GM21576 (cell line): ENCODE measurements at regions not wholly inside any gene's neighbourhood (a gene's known extent, or its start where the extent isn't known, plus 50 kb on each side); places are given as distances from the start of the nearest gene placed in this dataset.

Experiments
- ATAC-seq: cut with Tn5 transposase; IDR thresholded peaks from one replicate; pipeline ENCODE4 v1.9.1; 2021; ENCODE audit warnings: mild to moderate bottlenecking, moderate library complexity; ENCODE audit not compliant: unreplicated experiment

DNA sequence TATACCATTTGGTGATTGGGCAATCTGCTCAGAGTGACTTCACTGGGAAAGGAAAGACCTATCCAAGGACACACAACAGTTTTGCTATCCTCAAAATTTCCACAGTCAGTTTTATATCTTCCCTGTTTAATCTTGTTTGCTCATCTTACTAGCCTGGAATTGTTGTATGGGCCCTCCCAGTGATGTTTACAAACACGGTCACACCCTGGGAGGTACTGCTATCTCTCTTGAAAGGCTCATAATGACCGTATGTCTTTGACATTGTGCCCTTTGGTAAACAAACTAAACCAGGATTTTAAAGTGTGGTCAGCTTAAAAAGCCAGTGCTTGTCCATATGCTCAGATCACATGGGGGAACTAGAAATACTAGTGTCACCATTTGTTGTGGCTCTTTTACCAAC, 277.0 kb downstream of the CDH2 start:
- ATAC-seq = no peak

DNA sequence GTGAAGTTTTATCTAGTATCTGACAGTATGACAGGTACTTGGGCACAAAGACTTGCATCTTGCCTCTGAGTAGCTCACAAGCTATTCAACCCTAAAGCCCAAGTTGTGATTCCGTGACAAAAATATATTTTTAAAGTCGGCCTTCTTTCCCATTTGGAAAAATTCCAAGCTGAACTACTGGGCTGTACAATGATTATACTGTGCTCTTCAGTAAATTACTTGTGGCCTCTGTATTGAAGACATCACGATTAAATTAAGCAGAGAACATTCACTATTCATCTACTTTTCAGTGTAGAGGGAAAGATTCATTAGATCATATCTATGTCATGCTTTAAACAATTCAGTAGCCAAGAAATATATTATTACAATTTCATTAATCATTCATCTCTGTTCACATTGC, 282.2 kb downstream of the CDH2 start:
- ATAC-seq = no peak

DNA sequence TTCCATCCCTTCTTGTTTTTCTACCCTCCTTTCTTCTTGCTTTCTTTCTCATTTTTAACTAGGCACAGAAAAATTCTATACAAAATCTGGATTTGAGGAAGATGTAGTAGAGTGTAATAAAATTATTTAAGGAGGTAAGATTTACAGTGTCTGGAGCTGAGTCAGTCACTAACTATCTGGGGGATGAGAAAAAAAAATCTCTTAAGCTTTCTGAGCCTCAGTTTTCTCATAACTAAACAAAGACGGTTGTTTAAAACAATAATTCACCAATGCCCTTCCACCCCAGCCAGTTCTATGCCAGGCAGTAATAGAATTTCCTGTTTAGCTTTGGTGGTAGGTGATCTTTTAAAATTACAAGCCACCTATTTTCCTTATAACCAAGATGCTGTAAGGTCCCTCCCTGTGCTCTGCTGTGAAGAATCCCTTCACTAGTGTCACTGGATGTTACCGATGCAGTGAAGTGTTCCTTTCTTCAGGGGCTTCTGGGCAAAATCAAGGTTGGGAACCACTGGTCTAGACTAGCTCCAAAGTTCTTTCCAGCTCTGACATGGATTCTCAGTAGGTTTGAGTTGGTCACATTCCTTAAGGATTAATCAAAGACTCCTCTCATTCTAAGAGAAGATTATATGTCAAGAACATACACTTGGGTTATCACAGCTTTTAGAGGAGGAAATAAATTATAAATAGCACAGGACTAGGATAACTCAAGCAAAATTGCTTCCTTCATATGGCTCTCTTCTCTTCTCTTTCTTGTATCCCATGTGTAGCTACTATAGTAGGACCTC, 289.0 kb downstream of the CDH2 start:
- no peak for ATAC-seq

DNA sequence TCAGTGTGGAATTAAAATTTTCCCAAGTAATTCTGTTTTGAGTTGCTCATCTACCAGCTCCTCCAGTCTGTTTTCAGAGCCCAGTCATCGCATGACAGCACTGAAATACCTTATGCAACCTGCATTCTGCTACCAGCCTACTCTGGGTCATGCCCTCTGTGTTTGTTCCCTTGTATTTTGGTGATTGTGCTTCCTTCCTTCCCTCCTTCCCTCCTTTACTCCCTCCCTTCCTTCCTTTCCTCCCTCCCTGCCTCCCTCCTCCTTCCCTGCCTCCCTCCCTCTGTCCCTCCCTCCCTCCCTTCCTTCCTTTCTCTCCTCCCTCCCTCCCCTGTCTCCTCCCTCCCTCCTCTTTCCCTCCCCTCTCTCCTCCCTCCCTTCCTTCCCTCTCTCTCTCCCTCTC, 289.6 kb downstream of the CDH2 start:
- ATAC-seq = no peak

DNA sequence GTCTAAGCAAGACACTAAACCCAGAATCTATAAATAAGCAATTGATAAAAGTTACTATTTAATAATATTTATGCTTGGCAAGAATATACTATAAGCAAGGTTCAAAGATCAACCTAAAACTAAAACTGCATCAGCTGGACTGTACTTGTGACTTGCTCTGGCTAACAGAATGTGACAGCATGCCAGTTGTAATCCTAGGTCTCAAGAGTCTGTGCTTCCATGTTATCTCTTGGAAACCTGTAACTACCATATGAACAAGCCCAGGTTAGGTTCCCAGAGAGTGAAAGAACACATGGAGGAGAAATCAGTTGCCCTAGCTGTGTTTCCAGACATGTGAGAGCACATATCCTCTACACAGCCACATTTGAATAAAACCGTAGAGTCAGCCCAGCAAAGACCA, 297.4 kb downstream of the CDH2 start:
- ATAC-seq = no peak

DNA sequence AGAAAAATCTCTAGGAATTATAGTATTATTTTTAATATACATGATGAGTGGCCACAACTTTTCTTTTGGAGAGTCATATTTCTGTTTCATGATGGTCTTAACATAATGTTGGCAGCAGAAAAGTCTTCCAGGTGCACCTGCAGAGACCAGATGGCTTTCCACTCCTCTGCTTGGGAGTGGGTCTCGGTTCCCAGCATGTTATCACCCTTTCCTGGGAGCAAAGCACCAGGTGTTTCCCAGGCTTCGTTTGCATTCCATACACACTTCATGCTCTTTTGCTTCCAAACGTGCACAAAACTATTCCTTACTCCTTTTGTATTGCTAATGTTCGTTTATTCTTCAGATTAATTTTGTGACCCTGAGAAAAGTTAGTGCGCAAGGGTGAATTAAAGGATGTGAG, 305.2 kb downstream of the CDH2 start:
- ATAC-seq = no peak

DNA sequence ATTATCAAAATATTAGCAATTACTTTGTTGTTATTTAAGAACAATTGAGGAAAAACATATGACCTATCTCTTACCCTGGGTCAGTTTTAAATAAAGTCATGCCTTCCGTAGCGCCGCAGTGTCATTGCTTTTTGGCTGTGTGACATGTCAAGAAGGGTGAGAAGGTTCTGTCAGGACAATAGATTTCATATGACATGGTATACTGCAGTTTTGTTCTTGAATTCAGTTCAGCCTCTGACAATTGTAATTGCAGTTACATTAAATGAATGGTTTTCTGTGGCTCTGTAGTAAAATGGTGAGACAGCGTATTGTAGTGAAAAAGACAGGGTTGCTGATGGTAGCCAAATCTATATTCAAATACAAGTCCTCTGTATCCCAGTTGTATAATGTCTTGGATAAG, 307.2 kb downstream of the CDH2 start:
- no peak for ATAC-seq

DNA sequence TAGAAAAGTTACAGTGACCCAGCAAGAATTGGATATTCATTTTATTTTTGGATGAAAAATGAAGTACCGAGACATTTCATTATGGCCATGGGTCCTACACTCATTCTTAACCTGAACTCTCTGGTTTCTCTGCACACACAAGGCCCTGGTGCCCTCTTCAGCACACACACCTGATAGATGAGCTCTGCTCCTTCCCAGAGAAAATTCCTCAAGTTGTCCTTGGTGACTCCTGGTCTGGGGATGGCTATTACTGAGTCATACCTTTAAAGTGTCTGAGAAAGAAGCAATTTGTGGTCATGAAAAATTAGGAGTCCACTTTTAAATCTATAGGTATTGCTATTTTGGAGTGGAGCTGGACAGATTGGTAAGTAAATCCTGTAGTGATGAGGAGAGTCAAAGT, 311.5 kb downstream of the CDH2 start:
- ATAC-seq = no peak

DNA sequence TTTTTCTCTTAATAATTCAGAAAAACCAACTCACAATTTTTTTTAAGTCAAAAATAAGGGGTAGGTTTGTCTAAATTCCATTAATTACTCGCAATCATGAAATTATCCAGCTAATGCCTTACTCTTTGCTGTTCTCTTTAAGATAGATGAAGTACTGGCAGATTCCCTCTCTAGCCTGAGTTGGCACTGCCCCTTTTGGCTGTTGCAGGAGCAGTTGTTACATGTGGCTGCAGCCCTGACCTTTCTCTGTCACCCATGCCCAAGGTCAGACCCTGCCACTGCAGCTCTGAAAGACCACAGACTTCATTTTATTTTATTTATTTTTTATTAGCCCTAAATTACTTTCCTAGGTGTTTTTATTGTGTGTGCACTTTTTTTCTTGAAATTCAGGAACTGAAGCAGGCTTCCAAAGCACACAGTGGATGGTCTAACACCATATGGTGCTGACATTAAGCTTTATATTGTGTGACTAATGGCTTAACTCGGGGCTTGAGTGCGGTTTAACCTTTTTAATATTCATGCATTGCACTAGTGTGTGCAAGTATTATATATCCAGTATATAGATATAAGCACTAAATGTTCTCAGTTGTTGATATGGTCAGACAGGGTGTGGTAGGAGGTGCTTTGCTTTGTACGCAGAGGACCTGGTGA, 313.0 kb downstream of the CDH2 start:
- no peak for ATAC-seq

DNA sequence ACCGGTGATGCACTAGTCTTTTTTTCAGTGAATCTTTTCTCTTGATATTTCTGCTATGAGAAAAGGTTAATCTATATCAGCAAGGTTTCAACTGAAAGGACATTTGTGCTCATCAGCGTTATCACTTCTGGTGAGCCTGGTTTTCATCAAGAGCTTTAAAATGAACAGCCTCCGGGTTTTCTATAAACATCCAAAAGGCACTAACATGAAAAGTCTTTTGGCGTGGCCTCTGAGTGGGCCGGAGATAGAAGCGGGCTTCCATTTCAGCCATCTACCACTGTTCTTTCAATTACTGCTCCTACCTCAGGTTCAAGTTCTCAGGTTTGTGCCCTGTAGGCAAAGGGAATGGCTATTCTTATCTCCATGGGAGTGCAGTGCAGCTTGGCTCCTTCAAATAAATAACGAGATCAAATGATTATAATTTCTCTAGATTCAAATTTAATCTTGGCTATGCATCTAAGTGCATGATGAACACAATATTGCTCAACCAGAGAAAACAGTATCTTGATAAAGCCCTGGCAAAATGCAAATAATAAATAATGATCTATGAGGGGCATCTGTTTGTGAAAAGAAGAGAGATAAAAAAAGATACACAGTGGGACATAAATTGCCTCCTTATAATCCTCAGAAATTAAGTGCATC, 314.8 kb downstream of the CDH2 start:
- ATAC-seq = no peak

DNA sequence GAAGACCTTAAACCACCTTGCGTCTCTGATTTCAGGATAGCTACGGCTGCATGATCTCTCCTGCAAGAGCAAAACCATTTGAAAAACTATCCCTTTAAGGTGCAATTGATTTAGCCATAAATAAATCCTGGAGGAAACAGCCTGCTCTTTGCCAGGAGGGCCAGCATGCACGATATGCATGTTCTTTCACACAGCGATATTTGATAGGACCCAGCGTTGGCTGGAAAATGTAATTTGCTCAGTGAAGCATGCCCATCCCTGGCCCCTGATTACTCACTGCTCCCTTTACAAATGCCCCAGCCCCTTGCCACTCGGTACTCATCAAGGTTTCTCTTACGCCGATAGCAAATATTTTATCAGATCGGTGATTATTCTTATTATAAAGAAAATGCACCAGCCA, 315.4 kb downstream of the CDH2 start:
- ATAC-seq = no peak

DNA sequence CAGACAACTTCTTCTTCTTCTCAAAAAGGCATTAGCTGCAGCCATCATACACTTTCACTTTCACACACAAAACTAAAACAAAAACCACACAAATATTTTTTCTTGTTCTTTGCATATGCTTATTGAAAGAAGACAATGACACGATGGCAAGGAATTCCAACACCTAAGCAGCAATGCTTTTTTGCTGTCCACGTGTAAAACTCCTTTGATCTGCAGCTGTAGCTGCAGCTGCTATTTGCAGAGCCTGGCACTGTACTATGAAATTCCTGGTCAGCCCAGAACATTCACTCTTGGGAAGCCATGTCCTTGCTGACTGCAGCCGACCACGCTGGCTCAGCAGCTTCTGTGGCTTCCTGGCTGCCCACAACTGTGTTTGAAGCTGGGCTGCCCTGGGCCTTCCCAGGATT, 316.2 kb downstream of the CDH2 start:
- ATAC-seq = no peak

DNA sequence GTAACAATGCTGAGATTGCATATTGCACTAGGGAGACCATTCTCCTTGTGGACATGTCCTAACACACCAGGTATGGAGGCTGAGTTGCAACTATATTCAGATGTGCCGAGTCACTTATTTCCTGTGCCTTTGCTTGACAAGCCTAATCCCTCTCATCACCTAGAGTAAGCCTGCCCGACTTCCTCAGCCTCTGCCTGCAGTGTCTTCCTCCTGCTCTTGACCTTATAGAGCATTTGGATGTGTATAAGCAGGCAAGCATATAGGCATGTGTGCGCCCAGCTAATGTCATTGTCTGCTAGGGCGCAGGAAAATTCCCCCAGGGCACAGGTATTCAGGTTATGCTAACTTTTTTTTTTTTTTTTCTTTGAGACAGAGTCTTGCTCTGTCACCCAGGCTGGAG, 316.9 kb downstream of the CDH2 start:
- no peak for ATAC-seq

DNA sequence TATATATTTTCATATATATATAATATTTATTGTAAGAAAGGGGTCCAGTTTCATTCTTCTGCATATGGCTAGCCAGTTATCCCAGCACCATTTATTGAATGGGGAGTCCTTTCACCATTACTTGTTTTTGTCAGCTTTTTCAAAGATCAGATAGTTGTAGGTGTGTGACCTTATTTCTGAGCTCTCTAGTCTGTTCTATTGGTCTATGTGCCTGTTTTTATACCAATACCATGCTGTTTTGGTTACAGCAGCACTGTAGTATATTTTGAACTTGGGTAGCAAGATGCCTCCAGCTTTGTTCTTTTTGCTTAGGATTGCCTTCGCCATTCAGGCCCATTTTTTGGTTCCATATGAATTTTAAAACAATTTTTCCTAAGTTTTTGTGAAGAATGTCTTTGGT, 320.1 kb downstream of the CDH2 start:
- no peak for ATAC-seq

DNA sequence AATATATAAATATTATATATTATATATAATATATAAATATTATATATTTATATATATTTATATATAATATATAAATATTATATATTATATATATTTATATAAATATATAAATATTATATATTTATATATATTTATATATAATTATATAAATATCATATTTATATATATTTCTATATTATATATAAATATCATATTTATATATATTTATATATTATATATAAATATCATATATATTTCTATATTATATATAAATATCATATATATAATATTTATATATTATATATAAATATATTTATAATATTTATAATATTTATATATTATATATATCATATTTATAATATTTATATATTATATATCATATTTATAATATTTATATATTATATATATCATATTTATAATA, 321.4 kb downstream of the CDH2 start:
- ATAC-seq = no peak

DNA sequence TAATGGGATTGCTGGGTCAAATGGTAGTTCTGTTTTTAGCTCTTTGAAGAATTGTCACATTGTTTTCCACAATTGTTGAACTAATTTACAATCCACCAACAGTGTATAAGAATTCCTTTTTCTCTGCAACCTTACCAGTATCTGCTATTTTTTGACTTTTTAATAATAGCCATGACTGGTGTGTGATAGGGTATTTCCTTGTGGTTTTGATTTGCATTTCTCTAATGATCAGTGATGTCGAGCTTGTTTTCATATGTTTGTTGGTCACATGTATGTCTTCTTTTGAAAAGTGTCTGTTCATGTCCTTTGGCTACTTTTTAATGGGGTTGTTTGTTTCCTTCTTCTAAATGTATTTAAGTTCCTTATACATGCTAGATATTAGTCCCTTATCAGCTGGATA, 322.3 kb downstream of the CDH2 start:
- no peak for ATAC-seq

DNA sequence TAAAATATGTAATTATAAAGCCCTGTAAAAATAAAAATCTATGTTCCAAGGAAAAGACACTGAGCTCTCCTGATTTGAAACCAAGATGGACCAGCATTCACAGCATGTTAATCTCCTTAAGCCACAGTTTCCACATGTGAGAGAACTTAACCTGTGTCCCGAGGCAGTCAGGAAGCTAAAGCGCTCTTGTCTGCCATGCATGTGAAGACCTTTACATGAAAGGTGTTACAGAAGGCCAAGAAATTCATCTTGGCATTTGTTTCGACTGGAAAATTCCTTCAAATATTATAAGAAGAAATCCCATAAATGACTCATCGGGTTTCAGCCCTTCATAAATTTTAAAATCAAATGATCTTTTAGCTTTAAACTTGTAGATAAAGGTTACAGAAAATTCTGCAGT, 328.6 kb downstream of the CDH2 start:
- no peak for ATAC-seq

DNA sequence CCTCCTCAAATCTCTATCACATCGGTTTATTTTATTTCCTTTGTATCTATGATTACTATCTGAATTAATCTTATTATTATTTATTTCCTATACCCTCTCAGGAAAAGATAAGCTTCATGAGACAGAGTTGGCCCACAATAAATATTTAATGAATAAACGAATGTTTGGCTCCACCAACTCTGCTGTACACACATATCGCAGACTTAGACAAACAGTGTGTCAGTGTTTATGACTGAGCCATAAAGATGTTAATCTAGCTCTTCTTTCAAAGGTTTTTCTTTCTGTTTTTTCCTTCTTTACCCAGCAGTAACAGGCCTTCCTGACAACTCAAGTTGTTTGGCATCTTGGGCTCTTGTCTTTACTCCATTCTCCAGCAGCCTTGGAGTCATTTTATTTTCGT, 329.5 kb downstream of the CDH2 start:
- no peak for ATAC-seq

DNA sequence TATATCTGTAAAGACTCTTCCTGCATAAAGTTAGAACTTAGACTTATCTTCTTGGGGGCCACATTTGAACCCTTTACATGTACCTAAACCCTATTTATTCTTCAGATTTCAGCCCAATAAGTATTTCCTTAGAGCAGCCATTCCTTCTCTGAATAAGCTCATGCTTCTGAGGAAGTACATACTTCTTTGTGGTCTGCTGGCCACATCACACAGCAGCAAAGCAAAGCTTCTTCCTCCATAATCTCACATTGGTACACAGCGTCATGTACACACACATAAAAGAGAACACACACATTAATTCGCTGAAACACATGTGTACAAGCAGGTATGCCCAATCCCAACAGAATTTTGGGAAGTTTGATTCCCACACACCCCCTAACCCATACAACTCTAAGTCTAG, 331.0 kb downstream of the CDH2 start:
- ATAC-seq = no peak

DNA sequence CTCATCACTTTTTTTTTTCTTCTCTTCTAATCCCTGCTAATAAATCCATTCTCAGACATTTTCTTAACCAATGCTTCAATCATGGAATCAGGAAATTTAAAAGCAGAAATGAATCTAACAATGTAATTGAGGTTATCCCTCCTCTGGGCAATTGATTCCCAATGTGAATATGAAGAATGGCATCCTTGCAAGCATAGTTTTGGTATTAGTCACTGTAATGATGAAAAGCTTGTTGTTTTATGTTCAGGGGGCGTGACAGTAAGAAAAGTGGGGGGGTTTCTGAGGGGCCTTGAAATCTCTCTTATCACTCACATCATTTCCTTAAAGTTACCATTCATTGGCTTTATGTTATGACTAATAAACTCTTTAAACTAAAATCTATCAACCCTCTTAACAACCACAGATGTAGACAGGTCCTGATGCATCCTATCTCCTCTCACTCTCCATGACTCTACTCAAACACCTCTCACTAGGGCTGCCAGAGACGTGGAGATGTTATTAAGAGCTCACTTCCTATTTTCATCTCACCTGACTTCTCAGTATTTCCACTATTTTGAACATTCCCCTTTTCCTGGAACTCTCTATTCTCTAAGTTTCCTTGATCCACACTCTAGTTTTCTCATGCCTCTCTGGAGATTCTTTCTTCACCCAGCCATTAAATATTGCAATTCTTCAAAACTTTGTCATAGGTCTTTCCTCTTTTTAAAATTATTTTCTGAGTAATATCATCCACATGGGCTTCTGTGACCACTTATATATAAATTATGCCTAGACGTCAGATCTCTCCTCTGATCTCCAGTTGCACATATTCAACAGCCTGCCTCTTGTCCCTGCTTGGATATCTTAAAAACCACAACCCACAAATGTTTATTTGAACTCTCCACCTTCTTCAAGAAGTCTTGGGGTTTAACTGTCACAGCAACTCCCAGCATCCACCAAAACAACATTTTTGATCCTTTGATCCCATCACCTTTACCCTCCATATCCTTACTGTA, 332.9 kb downstream of the CDH2 start:
- ATAC-seq = no peak

DNA sequence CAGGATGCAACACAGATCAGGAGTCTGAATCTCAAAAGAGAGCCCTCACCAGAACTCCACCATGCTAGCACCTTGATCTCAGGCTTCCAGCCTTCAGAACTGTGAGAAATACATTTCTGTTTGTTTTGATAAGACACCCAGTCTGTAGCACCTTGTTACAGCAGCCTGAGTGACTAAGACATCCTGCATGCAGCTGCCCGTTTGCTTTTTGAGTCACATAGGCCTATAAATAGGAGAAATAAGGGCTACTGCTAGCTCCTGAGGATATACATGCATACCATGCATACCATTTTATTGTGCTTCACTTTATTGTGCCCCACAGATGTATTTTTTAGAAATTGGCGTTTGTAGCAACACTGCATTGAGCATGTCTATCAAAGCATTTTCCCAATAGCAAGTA, 337.8 kb downstream of the CDH2 start:
- no peak for ATAC-seq
